IMR-90 (cell line): ENCODE measurements at regions not wholly inside any gene's neighbourhood (a gene's known extent, or its start where the extent isn't known, plus 50 kb on each side); places are given as distances from the start of the nearest gene placed in this dataset.

Experiments
- ATAC-seq: fragments of 200-7000 bp; cut with Tn5 transposase; 2 replicates; pipeline ENCODE4 v1.9.1; 2020; ENCODE audit warnings: low read depth, mild to moderate bottlenecking, moderate library complexity
- BruUV-seq: library from RNA; stranded (reverse); fragments of 400-500 nt; replicated peaks from 2 replicates; lab custom pipeline; 2021; lab: Mats Ljungman, UMichigan
- CTCF ChIA-PET: fragments of 300-600 bp; formaldehyde crosslinking; extraction: SDS; loops from one replicate; lab custom pipeline; 2021; ENCODE audit warnings: antibody characterized with exemption; lab: Yijun Ruan, JAX
- POLR2A ChIA-PET: fragments of 300-600 bp; sonication (Branson Sonifier 250); formaldehyde crosslinking; loops from one replicate; lab custom pipeline; 2022; ENCODE audit warnings: antibody characterized with exemption; ENCODE audit not compliant: unreplicated experiment; lab: Charles Lee
- DNase-seq: peaks from one replicate; pipeline ENCODE4 v3.0.0; 2013
- H2AFZ ChIP-seq: replicated peaks from 2 replicates; pipeline ENCODE3; 2013; ENCODE audit warnings: low read length, mild to moderate bottlenecking; ENCODE audit not compliant: poor library complexity
- H2AK5ac ChIP-seq: 2 replicates; pipeline ENCODE4 v1.6.1; 2013; ENCODE audit warnings: low read depth, low read length, inconsistent platforms
- H2AK9ac ChIP-seq: replicated peaks from 2 replicates; pipeline ENCODE3; 2013; ENCODE audit warnings: mild to moderate bottlenecking, low read depth, low read length, moderate library complexity; ENCODE audit not compliant: poor library complexity
- H2BK120ac ChIP-seq: 2 replicates; pipeline ENCODE4 v1.6.1; 2013; ENCODE audit warnings: low read depth, low read length, inconsistent platforms
- H2BK15ac ChIP-seq: 3 replicates; pipeline ENCODE4 v1.6.1; 2013; ENCODE audit warnings: low read depth, low read length, inconsistent platforms
- H2BK20ac ChIP-seq: 2 replicates; pipeline ENCODE4 v1.6.1; 2013; ENCODE audit warnings: low read depth, mild to moderate bottlenecking, inconsistent platforms, low read length, moderate library complexity
- H2BK5ac ChIP-seq: 2 replicates; pipeline ENCODE4 v1.6.1; 2013; ENCODE audit warnings: mild to moderate bottlenecking, low read depth, low read length, inconsistent platforms; ENCODE audit not compliant: poor library complexity, severe bottlenecking
- H3K14ac ChIP-seq: replicated peaks from 2 replicates; pipeline ENCODE4 v1.6.1; 2013; ENCODE audit warnings: low read depth, low read length, inconsistent platforms
- H3K18ac ChIP-seq: 2 replicates; pipeline ENCODE4 v1.6.1; 2013; ENCODE audit warnings: low read depth, low read length, control low read depth
- H3K23ac ChIP-seq: 2 replicates; pipeline ENCODE4 v1.6.1; 2013; ENCODE audit warnings: low read depth, low read length, inconsistent platforms
- H3K27ac ChIP-seq: 2 replicates; pipeline ENCODE4 v1.5.1; 2013; ENCODE audit warnings: mild to moderate bottlenecking, control low read depth, low read length; ENCODE audit not compliant: insufficient read depth
- H3K27me3 ChIP-seq: 2 replicates; pipeline ENCODE4 v1.6.1; 2013; ENCODE audit warnings: low read length; ENCODE audit not compliant: control insufficient read depth, insufficient read depth
- H3K36me3 ChIP-seq: 2 replicates; pipeline ENCODE4 v1.6.1; 2013; ENCODE audit warnings: low read length, mixed read lengths; ENCODE audit not compliant: control insufficient read depth, insufficient read depth
- H3K4ac ChIP-seq: 2 replicates; pipeline ENCODE4 v1.6.1; 2013; ENCODE audit warnings: low read depth, low read length, inconsistent platforms
- H3K4me1 ChIP-seq: 2 replicates; pipeline ENCODE4 v1.6.1; 2013; ENCODE audit warnings: low read length, mixed read lengths; ENCODE audit not compliant: control insufficient read depth, insufficient read depth
- H3K4me2 ChIP-seq: 2 replicates; pipeline ENCODE4 v1.6.1; 2013; ENCODE audit warnings: low read depth, mild to moderate bottlenecking, control low read depth, low read length, moderate library complexity
- H3K4me3 ChIP-seq: 2 replicates; pipeline ENCODE4 v1.5.1; 2013; ENCODE audit warnings: low read depth, mild to moderate bottlenecking, control low read depth, low read length, moderate library complexity; ENCODE audit not compliant: insufficient read depth
- H3K56ac ChIP-seq: 2 replicates; pipeline ENCODE4 v1.6.1; 2013; ENCODE audit warnings: low read length, inconsistent platforms; ENCODE audit not compliant: insufficient read depth; ENCODE audit errors: extremely low read depth
- H3K79me1 ChIP-seq, 2 experiments: 2 replicates each; pipeline ENCODE4 v1.6.1; 2013; ENCODE audit warnings: low read length in 2 of 2, inconsistent platforms in 1 of 2, low read depth in 1 of 2
- H3K9ac ChIP-seq: 2 replicates; pipeline ENCODE4 v1.6.1; 2013; ENCODE audit warnings: low read depth, low read length, control low read depth
- H3K9me1 ChIP-seq: 2 replicates; pipeline ENCODE4 v1.6.1; 2013; ENCODE audit warnings: low read length, inconsistent platforms; ENCODE audit not compliant: insufficient read depth
- H3K9me3 ChIP-seq: 2 replicates; pipeline ENCODE4 v1.6.1; 2013; ENCODE audit warnings: low read length; ENCODE audit not compliant: control insufficient read depth, insufficient read depth
- H4K20me1 ChIP-seq: 2 replicates; pipeline ENCODE4 v1.6.1; 2013; ENCODE audit warnings: low read length, inconsistent platforms; ENCODE audit not compliant: insufficient read depth
- H4K5ac ChIP-seq: 2 replicates; pipeline ENCODE4 v1.6.1; 2013; ENCODE audit warnings: mild to moderate bottlenecking, low read depth, low read length, control low read depth
- H4K8ac ChIP-seq, 2 experiments: 2 replicates each; pipeline ENCODE4 v1.6.1; 2013; ENCODE audit warnings: low read depth in 2 of 2, low read length in 2 of 2, control low read depth in 1 of 2, inconsistent platforms in 1 of 2
- H4K91ac ChIP-seq: 2 replicates; pipeline ENCODE4 v1.6.1; 2013; ENCODE audit warnings: low read depth, low read length, inconsistent platforms; ENCODE audit not compliant: insufficient read depth
- BHLHE40 ChIP-seq: fragments of 150-350 bp; IDR thresholded peaks from 2 replicates; pipeline ENCODE4 v1.6.1; 2016; ENCODE audit warnings: mild to moderate bottlenecking, low read depth, low read length
- CHD1 ChIP-seq: IDR thresholded peaks from 2 replicates; pipeline ENCODE4 v1.6.1; 2012; ENCODE audit warnings: low read depth, low read length, improper control_type of control experiment
- CTCF ChIP-seq: conservative IDR thresholded peaks from 2 replicates; pipeline ENCODE4 v1.5.1; 2012; ENCODE audit warnings: mild to moderate bottlenecking, low read depth, low read length, improper control_type of control experiment
- FOS ChIP-seq: fragments of 150-350 bp; IDR thresholded peaks from 2 replicates; pipeline ENCODE4 v1.6.1; 2016; ENCODE audit warnings: low read depth, low read length
- MAFK ChIP-seq: IDR thresholded peaks from 2 replicates; pipeline ENCODE4 v1.6.1; 2012; ENCODE audit warnings: low read depth, low read length, improper control_type of control experiment
- MAZ ChIP-seq: IDR thresholded peaks from 2 replicates; pipeline ENCODE4 v1.6.1; 2012; ENCODE audit warnings: low read depth, mild to moderate bottlenecking, low read length, improper control_type of control experiment, moderate library complexity, borderline replicate concordance
- MXI1 ChIP-seq: IDR thresholded peaks from 2 replicates; pipeline ENCODE4 v1.6.1; 2012; ENCODE audit warnings: low read depth, mild to moderate bottlenecking, low read length, moderate library complexity, borderline replicate concordance
- POLR2A ChIP-seq: IDR thresholded peaks from 2 replicates; pipeline ENCODE4 v1.6.1; 2012; ENCODE audit warnings: mild to moderate bottlenecking, low read depth, low read length
- RCOR1 ChIP-seq: IDR thresholded peaks from 2 replicates; pipeline ENCODE4 v1.6.1; 2012; ENCODE audit warnings: mild to moderate bottlenecking, low read length, improper control_type of control experiment; ENCODE audit not compliant: insufficient replicate concordance
- RFX5 ChIP-seq: IDR thresholded peaks from 2 replicates; pipeline ENCODE4 v1.8.0; 2012; ENCODE audit warnings: low read depth, mild to moderate bottlenecking, low read length, moderate library complexity
- SMC3 ChIP-seq: fragments of 150-350 bp; IDR thresholded peaks from 2 replicates; pipeline ENCODE4 v1.6.1; 2016; ENCODE audit warnings: low read depth, mild to moderate bottlenecking, antibody characterized with exemption, low read length, moderate library complexity
- USF2 ChIP-seq: fragments of 150-350 bp; IDR thresholded peaks from 2 replicates; pipeline ENCODE4 v1.6.1; 2017; ENCODE audit warnings: mild to moderate bottlenecking, antibody characterized with exemption, low read length, low read depth
- WGBS, 2 experiments: methylation state at CpG; one replicate each; pipeline versions ENCODE4 v1.1.5 to v1.1.7; 2013; ENCODE audit warnings: missing lambda C conversion rate in 2 of 2; ENCODE audit not compliant: insufficient read length in 1 of 2; ENCODE audit errors: extremely low coverage in 2 of 2; 5-methylcytosine and 5-hydroxymethylcytosine counted together
- dilution Hi-C: fragments of 300-500 bp; cut with HindIII; formaldehyde crosslinking; loops from one replicate; pipeline ENCODE4 v1.14.3; 2018; ENCODE audit warnings: low sequenced_read_pairs; ENCODE audit not compliant: unreplicated experiment
- in situ Hi-C: fragments of 300-500 bp; cut with MboI; formaldehyde crosslinking; loops from 3 replicates; pipeline ENCODE4 v1.14.3; 2019; ENCODE audit warnings: low sequenced_read_pairs, inconsistent platforms, mixed read lengths
- intact Hi-C: fragments of 100-400 bp; cut with micrococcal nuclease; formaldehyde crosslinking; loops from 2 replicates; pipeline ENCODE4 v1.10.0; 2022

GRCh38 chr5:61734966-61735365, 402.9 kb downstream of the ZSWIM6 start:
- H3K9me1 ChIP-seq = no peaks in the 10 kb centered on the region
- H3K4me2 ChIP-seq = no peak overlapping the region
- WGBS, 2 experiments = no CpG with 5 or more reads among the region's 2 CpGs
- H3K56ac ChIP-seq = no peak overlapping the region
- H3K23ac ChIP-seq = no peak overlapping the region
- no peak overlapping the region for H2BK15ac ChIP-seq
- no peak overlapping the region for H3K4ac ChIP-seq
- H4K91ac ChIP-seq = no peak overlapping the region
- H3K79me1 ChIP-seq = no peaks in the 10 kb centered on the region
- H3K4me3 ChIP-seq = no peak overlapping the region
- no peak overlapping the region for H2BK5ac ChIP-seq
- no peak overlapping the region for H4K5ac ChIP-seq
- no peak overlapping the region for H2BK20ac ChIP-seq
- ChIA-PET CTCF (no interaction called here), POLR2A (no interaction called here)
- no peak overlapping the region for H2AFZ ChIP-seq
- no peak overlapping the region for H3K14ac ChIP-seq
- H2AK9ac ChIP-seq = no peak overlapping the region
- H3K18ac ChIP-seq = no peak overlapping the region
- H3K36me3 ChIP-seq = no peaks in the 10 kb centered on the region
- no peak overlapping the region for H3K27ac ChIP-seq
- no peak for DNase-seq
- no peaks in the 10 kb centered on the region for H3K4me1 ChIP-seq
- H3K9me3 ChIP-seq = no peaks in the 10 kb centered on the region
- H4K8ac ChIP-seq = no peak overlapping the region
- peaks cover 13% of the 10 kb centered on the region; the same call in 1 of the 2 replicates for H3K27me3 ChIP-seq
- no TSS peak for BruUV-seq
- intact Hi-C loops (no loop called here), in situ Hi-C loops (no loop called here), dilution Hi-C loops (no loop called here)
- H2BK120ac ChIP-seq = no peak overlapping the region
- no peaks in the 10 kb centered on the region for H4K20me1 ChIP-seq
- H3K9ac ChIP-seq = no peak overlapping the region
- no peak for ATAC-seq
- TF ChIP-seq SMC3 = no peak
- no peak for TF ChIP-seq POLR2A
- TF ChIP-seq RFX5 = no peak
- TF ChIP-seq MAFK = no peak
- no peak for TF ChIP-seq MXI1
- TF ChIP-seq FOS = no peak
- no peak for TF ChIP-seq CHD1
- no peak for TF ChIP-seq MAZ
- TF ChIP-seq RCOR1 = no peak
- no peak for TF ChIP-seq USF2
- TF ChIP-seq CTCF = no peak
- TF ChIP-seq BHLHE40 = no peak
- no peak overlapping the region for H2AK5ac ChIP-seq
